H1 (cell line): ENCODE measurements at regions not wholly inside any gene's neighbourhood (a gene's known extent, or its start where the extent isn't known, plus 50 kb on each side); places are given as distances from the start of the nearest gene placed in this dataset.

ENCODE experiments used
- CTCF ChIA-PET: fragments of 300-600 bp; sonication (Branson Sonifier 250); formaldehyde crosslinking; loops from one replicate; lab custom pipeline; 2021; ENCODE audit not compliant: partially characterized antibody; lab: Charles Lee
- POLR2A ChIA-PET: fragments of 300-600 bp; sonication (Branson Sonifier 250); formaldehyde crosslinking; loops from one replicate; lab custom pipeline; 2021; ENCODE audit warnings: inconsistent platforms; ENCODE audit not compliant: partially characterized antibody; lab: Charles Lee
- DNase-seq, 2 experiments: peaks; one replicate each; pipeline versions ENCODE4 v3.0.0 to v3.0.0-alpha.2; 2010 to 2022; ENCODE audit warnings: low spot score in 2 of 2, low read depth in 1 of 2, mixed read lengths in 1 of 2
- FAIRE-seq: peaks from 2 replicates; lab custom pipeline; 2011; peaks lifted over from hg19 to GRCh38; lab: Jason Lieb, UNC
- H2AFZ ChIP-seq: 2 replicates; pipeline ENCODE4 v1.8.1; 2012; ENCODE audit warnings: low read length, inconsistent platforms
- H2AK5ac ChIP-seq: 2 replicates; pipeline ENCODE4 v1.6.1; 2013; ENCODE audit warnings: low read depth, low read length
- H2BK120ac ChIP-seq: replicated peaks from 2 replicates; pipeline ENCODE3; 2013; ENCODE audit warnings: low read depth, low read length, inconsistent platforms
- H2BK12ac ChIP-seq: 2 replicates; pipeline ENCODE4 v1.6.1; 2013; ENCODE audit warnings: low read depth, low read length
- H2BK15ac ChIP-seq: 2 replicates; pipeline ENCODE4 v1.6.1; 2013; ENCODE audit warnings: low read length
- H2BK20ac ChIP-seq: 2 replicates; pipeline ENCODE4 v1.6.1; 2013; ENCODE audit warnings: low read length
- H2BK5ac ChIP-seq: 2 replicates; pipeline ENCODE4 v1.6.1; 2013; ENCODE audit warnings: low read depth, low read length
- H3K14ac ChIP-seq: 2 replicates; pipeline ENCODE4 v1.6.1; 2013; ENCODE audit warnings: inconsistent platforms; ENCODE audit not compliant: insufficient read length
- H3K18ac ChIP-seq: 2 replicates; pipeline ENCODE4 v1.6.1; 2013; ENCODE audit warnings: low read length; ENCODE audit errors: extremely low read depth
- H3K23ac ChIP-seq: 2 replicates; pipeline ENCODE4 v1.6.1; 2013; ENCODE audit warnings: inconsistent platforms; ENCODE audit not compliant: insufficient read length
- H3K23me2 ChIP-seq: 2 replicates; pipeline ENCODE4 v1.6.1; 2013; ENCODE audit warnings: low read depth, low read length
- H3K27ac ChIP-seq: 2 replicates; pipeline ENCODE4 v1.6.1; 2011; ENCODE audit warnings: low read depth, low read length, inconsistent platforms
- H3K27me3 ChIP-seq, 4 experiments: replicated peaks in 1 of 4; 1 replicate in 1 of 4; 2 replicates in 3 of 4; pipeline versions ENCODE4 v1.6.1 to v1.8.1; 2011 to 2013; ENCODE audit warnings: low read length in 3 of 4, mild to moderate bottlenecking in 3 of 4, inconsistent platforms in 2 of 4, mixed read lengths in 2 of 4, moderate library complexity in 1 of 4; ENCODE audit not compliant: control insufficient read depth in 3 of 4, insufficient read depth in 3 of 4; ENCODE audit errors: extremely low read depth in 1 of 4
- H3K36me3 ChIP-seq, 4 experiments: 2 replicates each; pipeline versions ENCODE4 v1.6.1 to v1.8.1; 2011 to 2013; ENCODE audit warnings: mild to moderate bottlenecking in 4 of 4, low read length in 3 of 4, moderate library complexity in 2 of 4, control low read depth in 1 of 4, inconsistent platforms in 1 of 4; ENCODE audit not compliant: insufficient read depth in 4 of 4, control insufficient read depth in 2 of 4
- H3K4ac ChIP-seq: replicated peaks from 2 replicates; pipeline ENCODE3; 2013; ENCODE audit warnings: low read length, low read depth, mixed read lengths, inconsistent platforms; ENCODE audit not compliant: insufficient read length
- H3K4me1 ChIP-seq, 4 experiments: replicated peaks in 1 of 4; 1 replicate in 1 of 4; 2 replicates in 3 of 4; pipeline versions ENCODE4 v1.6.1 to v1.8.1; 2011 to 2013; ENCODE audit warnings: low read length in 3 of 4, inconsistent platforms in 2 of 4, mixed read lengths in 1 of 4; ENCODE audit not compliant: insufficient read depth in 4 of 4, control insufficient read depth in 3 of 4
- H3K4me2 ChIP-seq, 2 experiments: 2 replicates each; pipeline versions ENCODE4 v1.6.1 to v1.8.1; 2011 to 2013; ENCODE audit warnings: low read depth in 2 of 2, low read length in 2 of 2, control low read depth in 1 of 2, inconsistent platforms in 1 of 2, mild to moderate bottlenecking in 1 of 2; ENCODE audit not compliant: insufficient read depth in 1 of 2
- H3K4me3 ChIP-seq, 4 experiments: fragments of 200-600, 300-600 bp in 1 of 4; sonication (generic), shearing (Covaris generic), sonication (Bioruptor Twin) in 1 of 4; 2 replicates each; pipeline versions ENCODE4 v1.5.1 to v1.8.1; 2011 to 2016; ENCODE audit warnings: low read length in 4 of 4, low read depth in 3 of 4, control low read depth in 2 of 4, inconsistent platforms in 2 of 4, mild to moderate bottlenecking in 2 of 4, mixed read lengths in 1 of 4, moderate library complexity in 1 of 4; ENCODE audit not compliant: insufficient read depth in 2 of 4; ENCODE audit errors: extremely low read depth in 1 of 4
- H3K56ac ChIP-seq: replicated peaks from 2 replicates; pipeline ENCODE3; 2013; ENCODE audit warnings: low read depth, mild to moderate bottlenecking, mixed read lengths, low read length, inconsistent platforms; ENCODE audit not compliant: insufficient read length
- H3K79me1 ChIP-seq: 2 replicates; pipeline ENCODE4 v1.6.1; 2013; ENCODE audit warnings: low read depth, low read length, control low read depth
- H3K79me2 ChIP-seq, 2 experiments: 2 replicates each; pipeline versions ENCODE4 v1.6.1 to v1.8.1; 2012 to 2013; ENCODE audit warnings: low read length in 2 of 2, mild to moderate bottlenecking in 2 of 2, inconsistent platforms in 1 of 2; ENCODE audit not compliant: insufficient read depth in 2 of 2, control insufficient read depth in 1 of 2
- H3K9ac ChIP-seq, 4 experiments: replicated peaks in 1 of 4; 1 replicate in 1 of 4; 2 replicates in 3 of 4; pipeline versions ENCODE4 v1.6.1 to v1.8.1; 2011 to 2013; ENCODE audit warnings: low read depth in 3 of 4, low read length in 3 of 4, control low read depth in 2 of 4, mild to moderate bottlenecking in 2 of 4, moderate library complexity in 2 of 4, inconsistent platforms in 1 of 4; ENCODE audit errors: extremely low read depth in 1 of 4
- H3K9me3 ChIP-seq, 2 experiments: 2 replicates each; pipeline versions ENCODE4 v1.6.1 to v1.8.1; 2012 to 2013; ENCODE audit warnings: mild to moderate bottlenecking in 2 of 2, moderate library complexity in 2 of 2, control low read depth in 1 of 2, inconsistent platforms in 1 of 2, low read depth in 1 of 2, low read length in 1 of 2, mixed read lengths in 1 of 2; ENCODE audit not compliant: insufficient read depth in 2 of 2
- H4K20me1 ChIP-seq, 2 experiments: replicated peaks in 1 of 2; 2 replicates each; pipeline versions ENCODE3 to v1.8.1; 2011 to 2013; ENCODE audit warnings: inconsistent platforms in 2 of 2, low read length in 2 of 2, mild to moderate bottlenecking in 1 of 2; ENCODE audit not compliant: insufficient read depth in 2 of 2, control insufficient read depth in 1 of 2
- H4K5ac ChIP-seq: 2 replicates; pipeline ENCODE4 v1.6.1; 2013; ENCODE audit warnings: low read length, low read depth, mixed read lengths, inconsistent platforms; ENCODE audit not compliant: insufficient read length
- H4K8ac ChIP-seq: 2 replicates; pipeline ENCODE4 v1.8.0; 2013; ENCODE audit warnings: mild to moderate bottlenecking, moderate library complexity, low read length, inconsistent platforms; ENCODE audit not compliant: insufficient read depth; ENCODE audit errors: extremely low read depth
- H4K91ac ChIP-seq: replicated peaks from 2 replicates; pipeline ENCODE3; 2013; ENCODE audit warnings: low read length, mixed read lengths, inconsistent platforms; ENCODE audit not compliant: insufficient read length
- BCL11A ChIP-seq, 2 experiments: IDR thresholded peaks; one replicate each; pipeline ENCODE4 v1.6.1; 2011; ENCODE audit warnings: low read depth in 2 of 2, low read length in 2 of 2, mild to moderate bottlenecking in 2 of 2
- CHD1 ChIP-seq: IDR thresholded peaks from 2 replicates; pipeline ENCODE4 v1.6.1; 2012; ENCODE audit warnings: low read depth, low read length, improper control_type of control experiment
- RNF2 ChIP-seq: fragments of 200-900, 300-1000 bp; sonication (generic); IDR thresholded peaks from 2 replicates; pipeline ENCODE4 v1.7.1; 2016; ENCODE audit warnings: borderline replicate concordance, low read depth, mild to moderate bottlenecking, antibody characterized with exemption, low read length; ENCODE audit not compliant: poor library complexity, severe bottlenecking; ENCODE audit errors: missing control alignments
- SIN3A ChIP-seq, 2 experiments: IDR thresholded peaks in 1 of 2; conservative IDR thresholded peaks in 1 of 2; 2 replicates each; pipeline ENCODE4 v1.6.1; 2011 to 2012; ENCODE audit warnings: low read length in 2 of 2, improper control_type of control experiment in 1 of 2, low read depth in 1 of 2, mild to moderate bottlenecking in 1 of 2
- WGBS, 2 experiments: shearing (Covaris generic) in 1 of 2; methylation state at CpG; one replicate each; pipeline versions ENCODE4 v1.1.6 to v1.1.7; 2013 to 2015; ENCODE audit warnings: low lambda C conversion rate in 2 of 2, mixed read lengths in 2 of 2, inconsistent platforms in 1 of 2, low coverage in 1 of 2, missing lambda C conversion rate in 1 of 2; ENCODE audit not compliant: insufficient replicate concordance in 2 of 2, insufficient coverage in 1 of 2, insufficient read length in 1 of 2; ENCODE audit errors: extremely low coverage in 1 of 2, missing lambda C conversion rate in 1 of 2; 5-methylcytosine and 5-hydroxymethylcytosine counted together

DNA sequence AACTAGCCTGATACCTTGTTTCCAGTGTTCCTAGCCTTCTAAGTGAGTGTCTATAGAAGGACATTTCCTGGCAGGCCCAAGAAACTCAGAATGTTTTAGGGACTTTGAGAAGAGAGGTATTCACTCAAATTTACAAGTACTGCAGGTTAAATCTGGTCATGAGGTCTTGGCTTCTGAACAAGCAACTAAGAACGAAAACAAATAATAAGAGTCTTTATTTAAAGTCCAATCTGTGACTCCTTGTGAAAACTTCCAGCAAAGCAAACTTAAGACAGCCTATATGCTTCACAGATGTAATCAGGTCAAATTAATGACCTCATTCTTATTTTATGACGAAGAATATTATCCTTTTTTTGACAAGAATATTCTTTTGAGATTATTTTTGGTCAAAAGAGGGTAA, 79.4 kb upstream of the PRSS16 start:
- Histone ChIP-seq H3K36me3 (no peaks in the 10 kb centered on the region; a peak in 1 of 8 replicates), H3K27ac (no peak overlapping the region), H2BK15ac (no peak overlapping the region), H3K4me2 (no peak overlapping the region), H4K20me1 (no peaks in the 10 kb centered on the region), H4K5ac (no peak overlapping the region), H3K23me2 (no peaks in the 10 kb centered on the region), H2BK120ac (no peak overlapping the region), H3K14ac (no peak overlapping the region), H2BK12ac (no peak overlapping the region), H3K18ac (no peak overlapping the region), H3K27me3 (no peaks in the 10 kb centered on the region), H2BK5ac (no peak overlapping the region), H4K8ac (no peak overlapping the region), H3K4me1 (no peaks in the 10 kb centered on the region), H3K4me3 (no peak overlapping the region), H3K79me1 (no peaks in the 10 kb centered on the region), H2BK20ac (no peak overlapping the region), H3K56ac (no peak overlapping the region), H3K9me3 (no peaks in the 10 kb centered on the region), H2AFZ (no peak overlapping the region), H3K23ac (no peak overlapping the region), H3K4ac (no peak overlapping the region), H3K79me2 (no peaks in the 10 kb centered on the region), H3K9ac (no peak overlapping the region), H2AK5ac (no peak overlapping the region), H4K91ac (no peak overlapping the region)
- ChIA-PET CTCF (interaction anchor here (1.2 kb wide), 1 partner anchor 17 kb away, joined by 3 read pairs; no protein-coding TSS in a partner anchor), POLR2A (interaction anchor here (2.6 kb wide), 1 partner anchor 21 kb away, joined by 16 read pairs; a partner anchor contains a TSS)
- no peak for DNase-seq
- WGBS, 2 experiments, result 70% methylated on average over 2 of the region's 2 CpGs; no CpG with 5 or more reads in 1 of the 2 experiments
- no peak for FAIRE-seq
- TF ChIP-seq CHD1, result no peak
- TF ChIP-seq SIN3A (conservative IDR thresholded peaks at IDR 0.05 in 1 of 2, IDR thresholded peaks at IDR 0.05 in 1 of 2; ENCODE audit: low read depth in 1 of 2, low read length in 2 of 2), result no peak
- TF ChIP-seq BCL11A (IDR thresholded peaks at IDR 0.05; ENCODE audit: low read depth in 2 of 2, low read length in 2 of 2), result no peak
- no peak for TF ChIP-seq RNF2
